ENCODE measurements at regions not wholly inside any gene's neighbourhood (a gene's known extent, or its start where the extent isn't known, plus 50 kb on each side); places are given as distances from the start of the nearest gene placed in this dataset.

DNA sequence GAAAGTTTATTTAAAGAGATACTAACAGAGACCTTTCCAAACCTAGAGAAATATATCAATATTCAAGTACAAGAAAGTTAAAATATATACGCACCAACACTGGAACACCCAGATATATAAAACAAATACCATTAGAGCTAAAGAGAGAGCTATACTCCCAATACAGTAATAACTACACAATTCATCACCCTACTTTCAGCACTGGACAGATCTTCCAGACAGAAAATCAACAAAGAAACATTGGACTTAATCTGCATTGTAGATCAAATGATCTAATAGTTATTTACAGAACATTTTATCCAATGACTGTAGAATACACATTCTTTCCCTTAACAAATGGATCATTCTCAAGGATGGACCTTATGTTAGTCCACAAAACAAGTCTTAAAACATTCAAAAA is 311.9 kb downstream of the METTL15 start:
- H3K9me3 ChIP-seq, result no peaks in the 10 kb centered on the region
- TF ChIP-seq, protein P1, sequence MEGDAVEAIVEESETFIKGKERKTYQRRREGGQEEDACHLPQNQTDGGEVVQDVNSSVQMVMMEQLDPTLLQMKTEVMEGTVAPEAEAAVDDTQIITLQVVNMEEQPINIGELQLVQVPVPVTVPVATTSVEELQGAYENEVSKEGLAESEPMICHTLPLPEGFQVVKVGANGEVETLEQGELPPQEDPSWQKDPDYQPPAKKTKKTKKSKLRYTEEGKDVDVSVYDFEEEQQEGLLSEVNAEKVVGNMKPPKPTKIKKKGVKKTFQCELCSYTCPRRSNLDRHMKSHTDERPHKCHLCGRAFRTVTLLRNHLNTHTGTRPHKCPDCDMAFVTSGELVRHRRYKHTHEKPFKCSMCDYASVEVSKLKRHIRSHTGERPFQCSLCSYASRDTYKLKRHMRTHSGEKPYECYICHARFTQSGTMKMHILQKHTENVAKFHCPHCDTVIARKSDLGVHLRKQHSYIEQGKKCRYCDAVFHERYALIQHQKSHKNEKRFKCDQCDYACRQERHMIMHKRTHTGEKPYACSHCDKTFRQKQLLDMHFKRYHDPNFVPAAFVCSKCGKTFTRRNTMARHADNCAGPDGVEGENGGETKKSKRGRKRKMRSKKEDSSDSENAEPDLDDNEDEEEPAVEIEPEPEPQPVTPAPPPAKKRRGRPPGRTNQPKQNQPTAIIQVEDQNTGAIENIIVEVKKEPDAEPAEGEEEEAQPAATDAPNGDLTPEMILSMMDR (IDR thresholded peaks at IDR 0.05; ENCODE audit: low read depth, low read length), result no peak
- DNase-seq, result no peak
- no peak overlapping the region for H3K4me3 ChIP-seq (ENCODE audit: low read depth, low read length)
- no peaks in the 10 kb centered on the region for H3K36me3 ChIP-seq
- no peaks in the 10 kb centered on the region for H3K27me3 ChIP-seq
- peaks cover 3% of the 10 kb centered on the region; the same call in 1 of the 2 replicates for H3K4me1 ChIP-seq

DNA sequence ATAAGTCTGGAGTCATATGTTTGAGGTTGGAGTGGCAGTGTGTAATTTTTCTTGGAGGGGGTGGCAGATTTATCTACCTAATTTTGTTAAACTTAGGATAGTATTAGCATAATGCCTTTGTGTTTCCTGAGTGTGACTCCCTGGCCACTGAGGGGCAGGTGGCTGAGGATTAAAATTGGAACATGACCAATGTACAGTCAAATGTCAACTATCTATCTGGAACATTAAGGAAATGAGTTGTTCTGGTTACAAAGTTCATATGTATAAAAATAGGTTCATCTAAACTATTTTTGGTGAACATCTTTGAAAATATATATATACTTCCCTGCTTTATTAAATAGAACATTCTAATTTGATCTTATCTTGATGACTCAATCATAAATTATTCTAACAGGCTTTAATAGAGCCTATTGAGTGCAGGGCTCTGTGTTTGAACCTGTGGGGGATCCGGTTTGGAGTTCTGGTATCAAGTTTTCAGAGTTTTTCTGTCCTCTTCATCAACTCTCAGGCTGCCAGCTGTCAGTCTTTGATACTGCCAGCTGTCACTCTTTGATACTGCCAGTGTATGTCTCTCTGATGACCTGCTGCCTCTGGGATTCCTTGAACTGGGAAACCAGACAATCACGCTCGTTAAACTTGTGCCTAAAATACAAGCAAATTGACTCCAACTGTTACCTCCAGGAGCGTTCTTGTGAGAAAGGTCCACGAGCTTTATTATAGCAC is 309.6 kb downstream of the METTL15 start:
- Histone ChIP-seq H3K36me3 (no peaks in the 10 kb centered on the region), H3K9me3 (no peaks in the 10 kb centered on the region), H3K4me1 (peaks cover 3% of the 10 kb centered on the region; the same call in 1 of the 2 replicates), H3K27me3 (no peaks in the 10 kb centered on the region), H3K4me3 (ENCODE audit: low read depth, low read length) (no peak overlapping the region)
- DNase-seq, result peak; percentile 14
- TF ChIP-seq, protein P1 (IDR thresholded peaks at IDR 0.05; ENCODE audit: low read depth, low read length), result no peak

DNA sequence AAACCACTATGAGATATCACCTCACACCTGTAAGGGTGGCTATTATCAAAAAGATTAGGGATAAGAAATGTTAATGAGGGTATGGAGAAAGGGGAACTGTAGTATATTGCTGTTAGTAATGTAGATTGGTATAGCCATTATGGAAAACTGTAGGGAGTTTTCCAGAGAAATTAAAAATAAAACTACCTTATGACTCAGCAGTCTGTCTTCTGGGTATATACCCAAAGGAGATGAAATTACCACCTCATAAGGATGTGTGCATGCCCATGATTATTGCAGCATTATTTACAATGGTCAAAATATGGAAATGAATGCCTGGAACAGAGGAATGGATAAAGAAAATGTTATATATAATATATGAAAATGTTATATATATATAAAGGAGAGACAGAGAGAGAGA is 303.8 kb downstream of the METTL15 start:
- Histone ChIP-seq H3K4me1 (no peaks in the 10 kb centered on the region), H3K36me3 (no peaks in the 10 kb centered on the region), H3K27me3 (no peaks in the 10 kb centered on the region), H3K4me3 (ENCODE audit: low read depth, low read length) (no peak overlapping the region), H3K9me3 (no peaks in the 10 kb centered on the region)
- TF ChIP-seq, protein P1 (IDR thresholded peaks at IDR 0.05; ENCODE audit: low read depth, low read length), result no peak
- no peak for DNase-seq

DNA sequence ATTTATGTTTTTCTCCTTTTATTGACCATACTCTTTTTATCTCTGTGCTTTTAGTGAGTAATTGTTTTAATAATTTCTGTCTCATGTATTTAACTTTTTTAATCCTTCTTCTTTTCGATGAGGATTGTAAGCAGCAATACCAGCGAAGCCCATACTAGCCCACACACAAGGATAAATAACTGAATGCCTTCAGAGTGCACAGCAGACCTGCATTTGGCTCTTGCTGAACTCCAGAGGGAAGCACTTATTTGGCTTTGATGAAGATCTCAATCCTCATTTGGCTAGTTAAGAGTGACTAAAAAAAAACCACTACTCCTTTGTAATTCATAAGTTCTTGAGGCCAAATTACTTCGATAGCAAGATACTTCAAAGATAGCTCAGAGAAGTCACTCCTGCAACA is 293.3 kb downstream of the METTL15 start:
- TF ChIP-seq, protein P1 (IDR thresholded peaks at IDR 0.05; ENCODE audit: low read depth, low read length), result no peak
- no peak for DNase-seq

DNA sequence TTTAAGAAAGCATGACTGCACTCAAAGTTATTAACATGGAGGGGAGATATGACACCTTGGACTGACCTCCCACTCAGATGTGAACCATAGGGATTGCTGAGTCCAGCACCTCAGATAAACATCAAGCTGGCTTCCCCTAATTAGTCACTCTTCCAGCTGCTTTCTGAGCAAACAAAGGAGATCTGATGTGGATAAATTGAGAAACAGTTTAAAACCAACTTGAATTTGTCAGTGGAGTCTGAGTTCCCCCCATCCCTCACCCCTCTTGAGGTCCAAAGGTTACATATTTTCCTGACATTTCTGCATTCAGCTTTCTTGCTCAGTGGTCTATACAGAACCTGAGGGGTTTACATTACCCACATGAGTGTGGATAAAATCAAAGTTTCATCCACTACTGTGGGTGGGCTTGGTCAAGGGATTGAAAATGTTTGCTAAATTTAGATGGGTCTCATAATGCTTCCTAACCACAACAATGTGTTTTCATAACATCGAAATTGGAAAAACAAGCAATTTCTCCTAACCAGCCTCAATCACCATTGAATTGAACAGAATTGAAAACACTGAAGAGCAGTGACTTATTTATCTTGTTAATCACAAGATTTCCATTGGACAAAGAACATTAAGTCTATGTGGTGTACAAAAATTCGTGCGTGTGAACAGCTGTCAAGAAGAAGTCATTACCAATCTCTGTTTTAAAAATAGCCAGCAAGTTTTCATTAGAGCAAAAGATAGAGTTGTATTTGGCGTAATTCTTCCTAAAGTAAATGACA is 292.3 kb downstream of the METTL15 start:
- Histone ChIP-seq H3K27me3 (no peaks in the 10 kb centered on the region), H3K36me3 (no peaks in the 10 kb centered on the region), H3K9me3 (no peaks in the 10 kb centered on the region), H3K4me1 (no peaks in the 10 kb centered on the region), H3K4me3 (ENCODE audit: low read depth, low read length) (no peak overlapping the region)
- no peak for DNase-seq
- TF ChIP-seq, protein P1 (IDR thresholded peaks at IDR 0.05; ENCODE audit: low read depth, low read length), result no peak

More for the DNA sequence above, 293.3 kb downstream of the METTL15 start:
- no peaks in the 10 kb centered on the region for H3K36me3 ChIP-seq
- no peaks in the 10 kb centered on the region for H3K9me3 ChIP-seq
- H3K4me1 ChIP-seq, result no peaks in the 10 kb centered on the region
- H3K4me3 ChIP-seq (ENCODE audit: low read depth, low read length), result no peak overlapping the region
- no peaks in the 10 kb centered on the region for H3K27me3 ChIP-seq

DNA sequence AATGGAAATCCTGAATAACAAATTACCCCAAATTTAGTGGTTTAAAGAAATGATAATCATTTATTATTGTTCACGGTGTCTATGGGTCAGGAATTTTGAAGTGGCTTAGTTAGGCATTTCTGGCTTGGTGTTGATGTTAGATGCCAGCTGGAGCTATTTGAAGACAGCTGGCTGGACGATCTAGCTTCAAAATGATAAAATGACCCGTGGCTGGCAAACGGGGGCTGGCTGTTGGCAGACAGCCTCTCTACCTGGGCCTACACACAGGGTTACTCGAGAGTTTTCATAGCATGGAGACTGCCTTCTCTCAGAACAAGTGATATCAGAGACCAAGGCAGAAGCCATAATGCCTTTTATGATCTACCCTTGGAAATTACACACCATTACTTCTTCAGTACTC is 285.2 kb downstream of the METTL15 start:
- no peaks in the 10 kb centered on the region for H3K27me3 ChIP-seq
- H3K4me3 ChIP-seq (ENCODE audit: low read depth, low read length), result no peak overlapping the region
- no peaks in the 10 kb centered on the region for H3K4me1 ChIP-seq
- H3K9me3 ChIP-seq, result no peaks in the 10 kb centered on the region
- TF ChIP-seq, protein P1 (IDR thresholded peaks at IDR 0.05; ENCODE audit: low read depth, low read length), result no peak
- no peak for DNase-seq
- H3K36me3 ChIP-seq, result no peaks in the 10 kb centered on the region

All from BE2C (cell line).